Central memory CD8-positive, alpha-beta T cell (primary cell): ENCODE measurements at regions not wholly inside any gene's neighbourhood (a gene's known extent, or its start where the extent isn't known, plus 50 kb on each side); places are given as distances from the start of the nearest gene placed in this dataset.

Source experiments
- ATAC-seq: fragments of 150-1000 bp; cut with Tn5 transposase; replicated peaks from 2 replicates; pipeline ENCODE4 v1.10.0; 2022; ENCODE audit warnings: mild to moderate bottlenecking, moderate FRiP score, moderate number of reproducible peaks; ENCODE audit not compliant: poor library complexity, severe bottlenecking; ENCODE audit errors: extremely low read depth
- DNase-seq, 2 donors: peaks; one replicate each; pipeline ENCODE4 v3.0.0; 2021; ENCODE audit warnings: low spot score in 2 of 2
- H3K27ac Mint-ChIP-seq: one replicate; pipeline ENCODE4 v1.8.0; 2022; ENCODE audit warnings: low read depth, mild to moderate bottlenecking, moderate library complexity, mixed read lengths
- H3K27me3 Mint-ChIP-seq: one replicate; pipeline ENCODE4 v1.8.0; 2022; ENCODE audit warnings: mixed read lengths
- H3K36me3 Mint-ChIP-seq: one replicate; pipeline ENCODE4 v1.8.0; 2022; ENCODE audit warnings: mild to moderate bottlenecking, moderate library complexity, mixed read lengths; ENCODE audit not compliant: insufficient read depth
- H3K4me1 Mint-ChIP-seq: one replicate; pipeline ENCODE4 v1.8.0; 2022; ENCODE audit warnings: mixed read lengths
- H3K4me3 Mint-ChIP-seq: one replicate; pipeline ENCODE4 v1.8.0; 2022; ENCODE audit warnings: mild to moderate bottlenecking, moderate library complexity, mixed read lengths
- H3K9me3 Mint-ChIP-seq: one replicate; pipeline ENCODE4 v1.8.0; 2022; ENCODE audit warnings: mixed read lengths

DNA sequence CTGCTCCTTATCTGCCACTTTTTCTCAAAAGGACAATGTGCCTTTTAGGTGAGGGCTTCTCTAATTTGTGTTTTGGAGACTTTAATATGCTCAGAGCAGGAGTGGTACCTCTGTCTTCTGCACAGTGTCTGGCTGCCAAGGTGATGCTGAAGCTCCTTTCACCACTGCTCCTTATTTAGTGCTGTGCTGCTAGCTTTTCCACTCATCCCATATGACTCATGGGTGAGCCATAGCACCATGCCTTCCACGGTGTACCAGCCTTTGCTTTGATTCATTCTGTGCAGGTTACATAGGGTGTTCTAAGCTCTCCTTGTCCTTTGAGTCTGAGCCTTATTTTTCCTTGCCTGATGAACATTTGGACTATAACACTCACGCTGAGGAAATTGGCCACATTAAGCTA lies 202.4 kb downstream of the ARL6IP6 start:
- H3K9me3 Mint-ChIP-seq, result peaks cover under 1% of the 10 kb centered on the region
- H3K4me1 Mint-ChIP-seq, result no peaks in the 10 kb centered on the region
- H3K4me3 Mint-ChIP-seq, result no peak overlapping the region
- no peak overlapping the region for H3K27ac Mint-ChIP-seq
- H3K36me3 Mint-ChIP-seq, result no peaks in the 10 kb centered on the region
- ATAC-seq, result no peak
- no peak for DNase-seq
- H3K27me3 Mint-ChIP-seq, result peaks cover 25% of the 10 kb centered on the region

DNA sequence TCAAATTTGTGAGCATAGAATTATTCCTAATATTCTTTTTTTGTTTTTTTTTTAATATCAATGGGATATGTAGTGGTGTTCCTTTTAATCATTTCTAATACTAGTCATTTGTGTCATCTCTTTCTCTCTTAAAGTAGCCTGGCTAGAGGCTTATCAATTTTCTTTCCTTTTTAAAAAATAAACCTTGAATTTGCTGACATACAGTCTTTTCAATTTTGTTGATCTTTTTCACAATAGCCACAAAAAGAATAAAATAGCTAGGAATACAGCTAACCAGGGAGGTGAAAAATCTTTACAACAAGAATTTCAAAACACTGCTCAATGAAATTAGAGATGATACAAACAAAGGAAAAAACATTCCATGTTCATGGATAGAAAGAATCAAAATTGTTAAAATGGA lies 192.6 kb downstream of the ARL6IP6 start:
- Mint-ChIP-seq H3K9me3 (peaks cover 10% of the 10 kb centered on the region), H3K27ac (no peak overlapping the region), H3K36me3 (no peaks in the 10 kb centered on the region), H3K27me3 (no peaks in the 10 kb centered on the region), H3K4me3 (no peak overlapping the region), H3K4me1 (no peaks in the 10 kb centered on the region)
- ATAC-seq (no peak), DNase-seq (no peak)

DNA sequence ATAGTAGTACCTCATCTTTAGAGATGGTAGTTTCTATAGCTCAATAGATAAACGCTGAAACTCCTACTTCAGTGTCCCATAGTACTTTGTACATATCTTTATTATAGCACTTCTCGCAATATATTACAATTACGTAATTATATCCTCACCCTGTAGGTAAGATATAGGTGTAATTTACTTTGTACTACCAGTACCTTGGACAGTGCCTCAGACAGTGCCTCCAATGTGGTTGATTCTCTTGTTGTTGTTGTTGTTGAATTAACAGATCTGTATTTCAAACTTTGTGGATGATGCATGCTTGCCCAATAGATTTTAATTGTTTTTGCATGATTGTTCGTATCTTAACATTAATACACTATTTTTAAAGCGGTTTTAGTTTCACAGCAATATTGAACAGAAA lies 188.6 kb downstream of the ARL6IP6 start:
- Mint-ChIP-seq H3K27me3 (no peaks in the 10 kb centered on the region), H3K27ac (no peak overlapping the region), H3K4me3 (no peak overlapping the region), H3K36me3 (no peaks in the 10 kb centered on the region), H3K4me1 (no peaks in the 10 kb centered on the region), H3K9me3 (no peaks in the 10 kb centered on the region)
- ATAC-seq (no peak), DNase-seq (no peak)

DNA sequence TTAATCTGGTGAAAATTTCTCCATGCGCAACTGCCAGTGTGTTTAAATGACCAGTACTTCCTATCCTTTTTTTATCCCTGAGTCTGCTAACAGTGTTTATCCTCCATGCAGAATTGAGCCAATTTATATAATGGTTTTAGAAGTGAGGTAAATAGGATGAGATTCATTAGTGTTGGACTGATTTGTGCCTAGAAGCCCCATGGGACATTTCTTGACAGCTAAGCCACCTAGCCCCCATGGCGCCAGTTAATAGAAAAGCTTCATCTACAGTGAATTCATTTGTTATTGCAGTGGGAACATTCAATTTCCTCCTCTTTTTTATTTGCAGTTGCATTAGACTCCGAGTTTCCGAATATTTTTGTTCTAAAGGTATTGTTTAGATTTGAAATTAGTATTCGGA lies 175.6 kb downstream of the ARL6IP6 start:
- H3K27ac Mint-ChIP-seq, result no peak overlapping the region
- H3K9me3 Mint-ChIP-seq, result peaks cover 5% of the 10 kb centered on the region
- DNase-seq (no peak), ATAC-seq (no peak)
- H3K36me3 Mint-ChIP-seq, result no peaks in the 10 kb centered on the region
- no peaks in the 10 kb centered on the region for H3K4me1 Mint-ChIP-seq
- H3K4me3 Mint-ChIP-seq, result no peak overlapping the region
- H3K27me3 Mint-ChIP-seq, result peaks cover 21% of the 10 kb centered on the region

DNA sequence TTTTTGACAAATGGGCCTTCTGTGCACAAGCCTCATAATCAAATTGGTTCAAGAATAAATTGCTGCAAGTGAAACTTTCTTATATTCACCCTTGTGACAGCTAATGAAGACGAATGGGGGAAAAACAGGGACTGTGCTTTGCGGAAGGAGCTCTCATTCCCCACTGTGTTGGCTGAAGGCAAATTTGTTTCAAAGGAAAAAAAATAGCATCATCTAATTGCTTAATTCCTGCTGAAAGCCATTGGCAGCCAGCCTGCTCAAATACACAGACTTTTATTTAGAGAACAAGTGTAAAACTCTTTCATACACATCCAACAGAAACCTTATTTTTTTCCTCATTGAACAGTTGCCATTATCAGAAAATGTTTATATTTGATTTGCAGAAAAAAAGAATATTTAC lies 172.3 kb downstream of the ARL6IP6 start:
- Mint-ChIP-seq H3K4me3 (no peak overlapping the region), H3K9me3 (peaks cover 5% of the 10 kb centered on the region), H3K4me1 (no peaks in the 10 kb centered on the region), H3K27ac (no peak overlapping the region), H3K36me3 (no peaks in the 10 kb centered on the region), H3K27me3 (peaks cover 31% of the 10 kb centered on the region)
- ATAC-seq (no peak), DNase-seq (no peak)

DNA sequence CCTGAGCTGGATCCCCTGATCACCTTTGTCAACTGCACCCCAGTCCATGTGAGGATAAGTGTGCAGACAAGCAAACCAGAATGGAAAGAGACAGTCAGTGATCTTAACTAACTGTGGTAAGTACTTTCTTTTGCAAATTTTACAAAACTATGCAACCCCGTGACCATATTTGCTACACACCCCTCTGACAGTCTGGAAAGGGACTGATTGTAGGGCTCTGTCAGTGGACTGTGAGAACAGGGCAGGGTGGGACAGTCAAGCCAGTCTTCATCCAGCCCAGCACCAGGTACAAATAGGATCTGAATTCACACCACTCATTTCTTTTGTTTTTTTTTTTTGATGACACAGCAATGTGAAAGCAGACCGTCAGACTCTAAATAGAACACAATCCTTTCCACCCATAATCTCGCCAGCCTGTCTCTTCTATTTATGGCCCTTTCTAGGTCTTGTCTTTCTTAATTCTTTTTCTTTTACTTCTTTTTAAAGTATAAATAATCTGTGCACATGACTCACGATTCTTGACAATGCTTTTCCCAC lies 165.6 kb downstream of the ARL6IP6 start:
- Mint-ChIP-seq H3K27ac (no peak overlapping the region), H3K27me3 (peaks cover 17% of the 10 kb centered on the region), H3K9me3 (no peaks in the 10 kb centered on the region), H3K4me3 (no peak overlapping the region), H3K4me1 (no peaks in the 10 kb centered on the region), H3K36me3 (no peaks in the 10 kb centered on the region)
- DNase-seq, result no peak
- no peak for ATAC-seq

DNA sequence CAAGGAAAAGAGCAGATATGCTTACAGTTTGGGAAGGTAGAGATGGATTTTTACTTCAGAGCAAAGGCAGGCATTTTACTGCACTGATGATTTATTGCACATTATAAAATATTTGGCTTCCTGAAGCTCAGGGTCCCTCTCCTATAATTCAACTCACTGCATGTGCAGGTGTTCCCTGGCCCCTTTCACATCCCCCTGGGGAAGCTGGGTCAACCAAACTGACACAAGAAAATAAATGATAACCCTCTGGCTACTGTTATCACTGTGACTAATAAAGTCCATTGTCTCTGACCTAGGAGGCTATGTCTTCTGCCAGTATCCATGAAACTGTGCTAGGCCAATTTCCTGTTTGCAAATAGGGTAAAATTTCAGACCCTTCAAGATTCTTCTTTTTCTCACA lies 163.1 kb downstream of the ARL6IP6 start:
- no peaks in the 10 kb centered on the region for H3K9me3 Mint-ChIP-seq
- H3K4me3 Mint-ChIP-seq, result no peak overlapping the region
- H3K27me3 Mint-ChIP-seq, result peaks cover 16% of the 10 kb centered on the region
- no peak overlapping the region for H3K27ac Mint-ChIP-seq
- no peaks in the 10 kb centered on the region for H3K36me3 Mint-ChIP-seq
- no peak for DNase-seq
- no peaks in the 10 kb centered on the region for H3K4me1 Mint-ChIP-seq
- no peak for ATAC-seq

GRCh38 chr2:152879275-152879674 lies 160.9 kb downstream of the ARL6IP6 start:
- Mint-ChIP-seq H3K27me3 (peaks cover 31% of the 10 kb centered on the region), H3K9me3 (no peaks in the 10 kb centered on the region), H3K4me1 (no peaks in the 10 kb centered on the region), H3K36me3 (no peaks in the 10 kb centered on the region), H3K27ac (no peak overlapping the region), H3K4me3 (no peak overlapping the region)
- no peak for ATAC-seq
- no peak for DNase-seq

DNA sequence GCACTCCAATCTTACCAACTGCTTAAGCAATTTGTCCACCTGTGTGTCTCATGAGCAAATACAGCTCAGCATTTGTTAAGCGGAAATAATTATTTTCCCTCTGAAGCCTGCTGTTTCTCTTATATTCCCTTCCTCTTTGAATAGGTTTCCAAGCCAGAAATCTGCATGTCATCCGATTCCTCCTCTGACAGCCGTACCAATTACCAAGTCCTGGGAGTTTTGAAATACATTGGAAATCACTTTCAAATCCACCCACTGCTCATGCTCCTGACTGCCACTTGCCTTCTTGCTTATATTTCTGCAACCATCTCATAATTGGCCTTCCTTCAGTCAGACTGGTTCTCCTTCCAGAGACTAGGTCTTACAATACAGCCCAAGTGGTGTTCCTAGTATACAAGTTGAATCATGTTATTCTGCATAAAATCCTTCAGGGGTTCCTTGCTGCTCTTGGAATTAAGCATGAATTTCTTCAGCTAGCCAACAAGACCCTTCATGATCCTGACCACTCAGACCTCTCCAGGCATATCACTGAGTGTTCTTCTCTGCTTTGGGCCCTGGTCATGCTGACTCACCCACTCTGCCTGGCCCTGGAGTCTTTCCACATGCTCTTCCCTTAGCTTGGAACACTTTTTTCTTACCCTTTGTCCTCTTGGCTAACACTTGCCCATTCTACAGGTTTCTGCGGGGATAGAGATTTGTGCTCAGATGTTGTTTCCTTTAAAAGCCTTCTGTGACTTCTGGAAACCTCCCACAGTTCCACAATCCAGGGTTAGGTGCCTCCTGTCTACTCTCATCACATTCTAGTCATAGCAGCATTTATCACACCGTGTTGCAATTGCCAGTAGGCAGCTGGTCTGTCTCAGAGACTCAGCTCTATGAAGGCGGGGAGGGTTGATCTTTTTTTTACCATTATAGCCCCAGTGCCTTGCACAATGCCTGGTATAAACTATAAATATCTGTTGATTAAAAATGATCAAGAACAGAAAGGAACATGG lies 157.6 kb downstream of the ARL6IP6 start:
- Mint-ChIP-seq H3K36me3 (no peaks in the 10 kb centered on the region), H3K27me3 (peaks cover 31% of the 10 kb centered on the region), H3K4me1 (no peaks in the 10 kb centered on the region), H3K4me3 (no peak overlapping the region), H3K27ac (no peak overlapping the region), H3K9me3 (no peaks in the 10 kb centered on the region)
- no peak for DNase-seq
- no peak for ATAC-seq

GRCh38 chr2:152874955-152875354 lies 156.5 kb downstream of the ARL6IP6 start:
- Mint-ChIP-seq H3K27ac (no peak overlapping the region), H3K9me3 (no peaks in the 10 kb centered on the region), H3K27me3 (peaks cover 36% of the 10 kb centered on the region)

GRCh38 chr2:152870239-152870638 lies 151.8 kb downstream of the ARL6IP6 start:
- no peak for DNase-seq
- Mint-ChIP-seq H3K4me3 (no peak overlapping the region), H3K27ac (no peak overlapping the region), H3K9me3 (no peaks in the 10 kb centered on the region), H3K36me3 (no peaks in the 10 kb centered on the region), H3K27me3 (peaks cover 13% of the 10 kb centered on the region), H3K4me1 (no peaks in the 10 kb centered on the region)
- no peak for ATAC-seq

More at GRCh38 chr2:152874955-152875354, 156.5 kb downstream of the ARL6IP6 start:
- DNase-seq (no peak), ATAC-seq (no peak)
- Mint-ChIP-seq H3K4me3 (no peak overlapping the region), H3K36me3 (no peaks in the 10 kb centered on the region), H3K4me1 (no peaks in the 10 kb centered on the region)

GRCh38 chr2:152867397-152867796 lies 149.0 kb downstream of the ARL6IP6 start:
- peaks cover 18% of the 10 kb centered on the region for H3K9me3 Mint-ChIP-seq
- peaks cover 11% of the 10 kb centered on the region for H3K27me3 Mint-ChIP-seq
- ATAC-seq, result no peak
- H3K4me3 Mint-ChIP-seq, result no peak overlapping the region
- H3K36me3 Mint-ChIP-seq, result no peaks in the 10 kb centered on the region
- no peak overlapping the region for H3K27ac Mint-ChIP-seq
- no peaks in the 10 kb centered on the region for H3K4me1 Mint-ChIP-seq
- no peak for DNase-seq

GRCh38 chr2:152864601-152865149 lies 146.3 kb downstream of the ARL6IP6 start:
- Mint-ChIP-seq H3K4me1 (no peaks in the 10 kb centered on the region), H3K27ac (no peak overlapping the region), H3K36me3 (no peaks in the 10 kb centered on the region), H3K27me3 (peaks cover 4% of the 10 kb centered on the region), H3K9me3 (peaks cover 36% of the 10 kb centered on the region), H3K4me3 (no peak overlapping the region)
- ATAC-seq (no peak), DNase-seq (no peak)
